Natural killer cell (primary cell): ENCODE measurements at regions not wholly inside any gene's neighbourhood (a gene's known extent, or its start where the extent isn't known, plus 50 kb on each side); places are given as distances from the start of the nearest gene placed in this dataset.

Experiments
- ATAC-seq, 3 donors: fragments of 150-1000 bp in 2 of 3; fragments of 200-7000 bp in 1 of 3; cut with Tn5 transposase; 1 replicate in 1 of 3; 2 replicates in 2 of 3; pipeline ENCODE4 v1.10.0; 2021; ENCODE audit warnings: mild to moderate bottlenecking in 2 of 3, moderate library complexity in 2 of 3
- DNase-seq, 2 donors: peaks; one replicate each; pipeline versions ENCODE4 v3.0.0 to v3.0.0-alpha.2; 2013 to 2021; ENCODE audit warnings: mixed read lengths in 1 of 2
- H3K27ac ChIP-seq: one replicate; pipeline ENCODE4 v1.5.1; 2013; ENCODE audit warnings: mild to moderate bottlenecking, low read length
- H3K27me3 ChIP-seq: one replicate; pipeline ENCODE4 v1.6.1; 2013; ENCODE audit warnings: low read length; ENCODE audit not compliant: control insufficient read depth, insufficient read depth
- H3K36me3 ChIP-seq: one replicate; pipeline ENCODE4 v1.6.1; 2013; ENCODE audit warnings: low read length; ENCODE audit not compliant: control insufficient read depth, insufficient read depth
- H3K4me1 ChIP-seq: one replicate; pipeline ENCODE4 v1.6.1; 2013; ENCODE audit warnings: low read length; ENCODE audit not compliant: control insufficient read depth, insufficient read depth
- H3K4me3 ChIP-seq: one replicate; pipeline ENCODE4 v1.5.1; 2013; ENCODE audit warnings: low read length
- H3K9me3 ChIP-seq: one replicate; pipeline ENCODE4 v1.6.1; 2013; ENCODE audit warnings: low read length; ENCODE audit not compliant: control insufficient read depth, insufficient read depth
- H3K27ac Mint-ChIP-seq, 2 donors: one replicate each; pipeline ENCODE4 v1.8.0; 2022; ENCODE audit warnings: mild to moderate bottlenecking in 2 of 2, mixed read lengths in 2 of 2, moderate library complexity in 1 of 2
- H3K27me3 Mint-ChIP-seq, 2 donors: one replicate each; pipeline ENCODE4 v1.8.0; 2022; ENCODE audit warnings: low read depth in 2 of 2, mixed read lengths in 2 of 2
- H3K36me3 Mint-ChIP-seq: one replicate; pipeline ENCODE4 v1.8.0; 2022; ENCODE audit warnings: mixed read lengths
- H3K4me1 Mint-ChIP-seq, 2 donors: one replicate each; pipeline ENCODE4 v1.8.0; 2022; ENCODE audit warnings: mixed read lengths in 2 of 2
- H3K4me3 Mint-ChIP-seq: one replicate; pipeline ENCODE4 v1.8.0; 2022; ENCODE audit warnings: mild to moderate bottlenecking, moderate library complexity, mixed read lengths
- H3K9me3 Mint-ChIP-seq, 2 donors: one replicate each; pipeline ENCODE4 v1.8.0; 2022; ENCODE audit warnings: mixed read lengths in 2 of 2
- WGBS: methylation state at CpG from one replicate; pipeline ENCODE4 v1.1.7; 2013; ENCODE audit warnings: missing lambda C conversion rate; ENCODE audit not compliant: insufficient coverage; 5-methylcytosine and 5-hydroxymethylcytosine counted together
- intact Hi-C: fragments of 100-400 bp; cut with micrococcal nuclease; formaldehyde crosslinking; loops from one replicate; pipeline ENCODE4 v1.14.2; 2022
- TF ChIP-seq, protein P1 (sequence below): fragments of 200-600 bp; IDR thresholded peaks from one replicate; pipeline ENCODE4 v1.8.0; 2022; ENCODE audit warnings: antibody characterized with exemption

DNA sequence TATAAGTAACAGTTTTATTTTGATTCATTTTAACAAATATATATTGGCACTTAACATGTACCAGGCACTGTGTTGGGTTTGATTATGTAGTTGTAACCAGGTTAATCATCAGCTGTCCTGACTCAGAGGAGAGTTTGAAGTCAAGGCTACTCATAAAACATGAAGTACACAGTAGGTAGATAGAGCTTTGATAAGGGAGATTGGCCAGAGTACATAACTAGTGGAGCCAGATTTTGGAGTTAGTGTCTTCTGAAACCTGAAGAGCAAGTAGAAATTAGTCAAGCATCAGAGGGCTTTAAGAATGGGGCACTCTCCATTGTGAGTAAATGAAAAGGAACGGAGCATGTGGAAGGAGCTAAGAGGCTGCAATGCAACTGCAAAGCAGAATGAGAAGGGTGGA, 333.9 kb downstream of the RFC3 start:
- peaks cover 2% of the 10 kb centered on the region for H3K27me3 ChIP-seq
- no peak for ATAC-seq
- peaks cover 6% of the 10 kb centered on the region in 2 donors for H3K9me3 Mint-ChIP-seq
- no peak for DNase-seq
- H3K4me3 ChIP-seq, result no peak overlapping the region
- no peaks in the 10 kb centered on the region for H3K9me3 ChIP-seq
- H3K4me3 Mint-ChIP-seq, result no peak overlapping the region
- no peak overlapping the region for H3K27ac Mint-ChIP-seq
- peaks cover 0 to 3% of the 10 kb centered on the region in 2 donors for H3K4me1 Mint-ChIP-seq
- no peaks in the 10 kb centered on the region for H3K4me1 ChIP-seq
- no peaks in the 10 kb centered on the region for H3K36me3 Mint-ChIP-seq
- WGBS, result 100% methylated on average over 1 of the region's 1 CpG
- H3K36me3 ChIP-seq, result no peaks in the 10 kb centered on the region
- H3K27ac ChIP-seq, result no peak overlapping the region
- TF ChIP-seq, protein P1, sequence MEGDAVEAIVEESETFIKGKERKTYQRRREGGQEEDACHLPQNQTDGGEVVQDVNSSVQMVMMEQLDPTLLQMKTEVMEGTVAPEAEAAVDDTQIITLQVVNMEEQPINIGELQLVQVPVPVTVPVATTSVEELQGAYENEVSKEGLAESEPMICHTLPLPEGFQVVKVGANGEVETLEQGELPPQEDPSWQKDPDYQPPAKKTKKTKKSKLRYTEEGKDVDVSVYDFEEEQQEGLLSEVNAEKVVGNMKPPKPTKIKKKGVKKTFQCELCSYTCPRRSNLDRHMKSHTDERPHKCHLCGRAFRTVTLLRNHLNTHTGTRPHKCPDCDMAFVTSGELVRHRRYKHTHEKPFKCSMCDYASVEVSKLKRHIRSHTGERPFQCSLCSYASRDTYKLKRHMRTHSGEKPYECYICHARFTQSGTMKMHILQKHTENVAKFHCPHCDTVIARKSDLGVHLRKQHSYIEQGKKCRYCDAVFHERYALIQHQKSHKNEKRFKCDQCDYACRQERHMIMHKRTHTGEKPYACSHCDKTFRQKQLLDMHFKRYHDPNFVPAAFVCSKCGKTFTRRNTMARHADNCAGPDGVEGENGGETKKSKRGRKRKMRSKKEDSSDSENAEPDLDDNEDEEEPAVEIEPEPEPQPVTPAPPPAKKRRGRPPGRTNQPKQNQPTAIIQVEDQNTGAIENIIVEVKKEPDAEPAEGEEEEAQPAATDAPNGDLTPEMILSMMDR, result no peak
- intact Hi-C loops, result no loop called here
- H3K27me3 Mint-ChIP-seq, result no peaks in the 10 kb centered on the region

DNA sequence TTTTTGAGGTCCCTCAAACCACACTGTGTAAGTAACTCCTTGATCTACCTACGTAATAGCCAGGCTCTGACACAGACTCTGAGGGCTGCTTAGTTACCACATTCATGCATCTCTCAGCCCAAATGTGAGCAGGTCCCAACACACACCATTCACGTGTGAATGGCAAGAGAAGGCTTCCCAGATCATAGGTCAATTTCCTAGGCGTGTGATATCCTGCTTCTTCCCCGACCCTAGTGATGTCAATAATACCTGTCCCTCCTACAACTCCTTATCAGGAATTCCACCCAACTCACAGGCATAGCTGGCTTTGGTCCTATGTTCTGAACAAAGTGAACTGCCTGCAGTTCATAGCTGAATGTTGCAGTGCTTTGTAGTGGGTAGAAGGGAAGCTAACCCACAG, 334.5 kb downstream of the RFC3 start:
- ATAC-seq (no peak), DNase-seq (no peak)
- Histone ChIP-seq H3K9me3 (no peaks in the 10 kb centered on the region), H3K36me3 (no peaks in the 10 kb centered on the region), H3K27ac (no peak overlapping the region), H3K27me3 (peaks cover 2% of the 10 kb centered on the region), H3K4me3 (no peak overlapping the region), H3K4me1 (no peaks in the 10 kb centered on the region)
- TF ChIP-seq, protein P1, result no peak
- Mint-ChIP-seq H3K27ac (no peak overlapping the region), H3K36me3 (no peaks in the 10 kb centered on the region), H3K9me3 (peaks cover 7% of the 10 kb centered on the region in 2 donors), H3K4me3 (no peak overlapping the region), H3K27me3 (no peaks in the 10 kb centered on the region), H3K4me1 (peaks cover 0 to 5% of the 10 kb centered on the region in 2 donors)
- intact Hi-C loops, result no loop called here
- WGBS, result 88% methylated on average over 4 of the region's 4 CpGs

DNA sequence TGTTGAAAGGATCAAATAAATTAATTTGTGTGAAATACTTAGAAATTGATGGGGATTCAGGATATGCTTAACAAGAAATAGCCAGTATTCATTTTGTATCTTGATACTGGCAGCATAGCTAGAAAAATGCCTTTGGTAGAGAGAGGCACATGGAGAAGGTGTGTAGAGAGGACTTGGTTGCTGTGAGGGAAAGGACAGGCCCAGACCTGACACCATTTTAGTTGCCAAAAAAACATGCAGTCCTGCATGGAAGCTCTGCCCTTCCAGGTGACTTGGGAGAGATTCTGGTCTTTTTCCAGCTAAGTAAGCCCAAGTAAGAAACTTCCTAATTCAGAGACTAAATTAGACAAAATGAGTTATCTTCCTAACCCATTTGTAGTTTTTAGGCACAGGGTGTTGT, 335.0 kb downstream of the RFC3 start:
- peaks cover 7% of the 10 kb centered on the region in 2 donors for H3K9me3 Mint-ChIP-seq
- H3K4me3 Mint-ChIP-seq, result no peak overlapping the region
- DNase-seq, result no peak
- no peak for ATAC-seq
- H3K27ac Mint-ChIP-seq, result no peak overlapping the region
- TF ChIP-seq, protein P1, result no peak
- intact Hi-C loops, result no loop called here
- peaks cover 0 to 5% of the 10 kb centered on the region in 2 donors for H3K4me1 Mint-ChIP-seq
- H3K36me3 ChIP-seq, result no peaks in the 10 kb centered on the region
- H3K9me3 ChIP-seq, result no peaks in the 10 kb centered on the region
- peaks cover 2% of the 10 kb centered on the region for H3K27me3 ChIP-seq
- no peaks in the 10 kb centered on the region for H3K27me3 Mint-ChIP-seq
- H3K36me3 Mint-ChIP-seq, result no peaks in the 10 kb centered on the region
- no peaks in the 10 kb centered on the region for H3K4me1 ChIP-seq
- no peak overlapping the region for H3K4me3 ChIP-seq
- no peak overlapping the region for H3K27ac ChIP-seq

DNA sequence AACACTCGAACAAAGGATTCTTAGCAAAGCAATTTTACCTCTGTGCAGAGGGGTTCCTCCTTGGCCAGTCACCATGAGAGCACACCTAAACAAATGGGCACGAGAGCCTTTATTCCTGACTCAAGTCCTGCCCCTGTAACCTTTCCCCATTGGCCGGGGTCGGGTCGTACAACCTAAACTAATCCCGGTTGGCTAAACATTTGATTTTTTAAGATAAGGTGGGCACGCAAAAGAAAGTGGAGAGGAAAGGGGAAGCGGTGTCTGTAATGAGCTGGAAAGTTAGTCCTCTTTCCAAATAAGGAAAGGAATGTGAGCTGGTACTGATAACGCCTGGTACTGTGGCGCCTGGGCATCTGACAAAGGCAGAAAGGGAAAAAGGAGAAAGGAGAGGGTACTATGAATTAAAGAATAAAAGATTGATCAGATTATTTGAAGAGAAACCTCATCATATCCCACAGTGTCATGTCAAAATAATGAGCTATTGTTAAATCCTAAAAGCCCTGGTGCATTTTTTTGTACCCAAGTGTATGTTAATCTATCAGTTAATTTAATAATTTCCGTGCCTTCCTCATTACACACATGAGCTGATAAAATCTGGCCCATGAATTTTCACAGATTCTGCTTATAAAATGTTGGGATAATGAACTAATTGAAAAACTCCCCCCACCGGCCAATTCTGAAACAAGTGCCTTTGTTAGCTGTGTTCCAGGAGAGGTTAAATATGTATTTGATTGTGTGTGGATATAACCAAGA, 335.7 kb downstream of the RFC3 start:
- Histone ChIP-seq H3K4me1 (no peaks in the 10 kb centered on the region), H3K4me3 (no peak overlapping the region), H3K27ac (no peak overlapping the region), H3K36me3 (no peaks in the 10 kb centered on the region), H3K9me3 (no peaks in the 10 kb centered on the region), H3K27me3 (peaks cover 2% of the 10 kb centered on the region)
- Mint-ChIP-seq H3K27me3 (no peaks in the 10 kb centered on the region), H3K27ac (no peak overlapping the region), H3K9me3 (peaks cover 9% of the 10 kb centered on the region in 2 donors), H3K4me1 (peaks cover 0 to 5% of the 10 kb centered on the region in 2 donors), H3K4me3 (no peak overlapping the region), H3K36me3 (no peaks in the 10 kb centered on the region)
- DNase-seq (no peak), ATAC-seq (no peak)
- intact Hi-C loops, result no loop called here
- TF ChIP-seq, protein P1, result no peak
- WGBS, result 84% methylated on average over 10 of the region's 12 CpGs
